ENCODE measurements at regions not wholly inside any gene's neighbourhood (a gene's known extent, or its start where the extent isn't known, plus 50 kb on each side); places are given as distances from the start of the nearest gene placed in this dataset.

GRCh38 chr1:38787041-38787440, 72.5 kb downstream of the RRAGC start:
- no peak overlapping the region for H3K27ac ChIP-seq

GRCh38 chr1:38786040-38786436, 73.5 kb downstream of the RRAGC start:
- H3K27ac ChIP-seq = no peak overlapping the region
- no peak for TF ChIP-seq CTCF (conservative IDR thresholded peaks at IDR 0.05)
- TF ChIP-seq ZFX (IDR thresholded peaks at IDR 0.05) = no peak

More at GRCh38 chr1:38787041-38787440, 72.5 kb downstream of the RRAGC start:
- no peak for TF ChIP-seq CTCF (conservative IDR thresholded peaks at IDR 0.05)
- no peak for TF ChIP-seq ZFX (IDR thresholded peaks at IDR 0.05)

- no peak overlapping the region for H3K27ac ChIP-seq
- TF ChIP-seq ZFX (IDR thresholded peaks at IDR 0.05) (no peak), CTCF (conservative IDR thresholded peaks at IDR 0.05) (no peak)
Measured at GRCh38 chr1:38785285-38786039, 74.1 kb downstream of the RRAGC start.

- H3K27ac ChIP-seq = no peak overlapping the region
- no peak for TF ChIP-seq CTCF (conservative IDR thresholded peaks at IDR 0.05)
- TF ChIP-seq ZFX (IDR thresholded peaks at IDR 0.05) = no peak
Measured at GRCh38 chr1:38784452-38785284, 74.9 kb downstream of the RRAGC start.

- H3K27ac ChIP-seq = no peak overlapping the region
- TF ChIP-seq CTCF (conservative IDR thresholded peaks at IDR 0.05) (no peak), ZFX (IDR thresholded peaks at IDR 0.05) (no peak)
Measured at GRCh38 chr1:38783640-38784229, 75.8 kb downstream of the RRAGC start.

- TF ChIP-seq ZFX (IDR thresholded peaks at IDR 0.05) (no peak), CTCF (conservative IDR thresholded peaks at IDR 0.05) (no peak)
- H3K27ac ChIP-seq = no peak overlapping the region
Measured at GRCh38 chr1:38781872-38782617, 77.5 kb downstream of the RRAGC start.
